T-helper 1 cell (primary cell): ENCODE measurements at regions not wholly inside any gene's neighbourhood (a gene's known extent, or its start where the extent isn't known, plus 50 kb on each side); places are given as distances from the start of the nearest gene placed in this dataset.

ENCODE experiments used
- DNase-seq, 5 donors: peaks; one replicate each; pipeline ENCODE4 v3.0.0-alpha.2; 2012 to 2020

DNA sequence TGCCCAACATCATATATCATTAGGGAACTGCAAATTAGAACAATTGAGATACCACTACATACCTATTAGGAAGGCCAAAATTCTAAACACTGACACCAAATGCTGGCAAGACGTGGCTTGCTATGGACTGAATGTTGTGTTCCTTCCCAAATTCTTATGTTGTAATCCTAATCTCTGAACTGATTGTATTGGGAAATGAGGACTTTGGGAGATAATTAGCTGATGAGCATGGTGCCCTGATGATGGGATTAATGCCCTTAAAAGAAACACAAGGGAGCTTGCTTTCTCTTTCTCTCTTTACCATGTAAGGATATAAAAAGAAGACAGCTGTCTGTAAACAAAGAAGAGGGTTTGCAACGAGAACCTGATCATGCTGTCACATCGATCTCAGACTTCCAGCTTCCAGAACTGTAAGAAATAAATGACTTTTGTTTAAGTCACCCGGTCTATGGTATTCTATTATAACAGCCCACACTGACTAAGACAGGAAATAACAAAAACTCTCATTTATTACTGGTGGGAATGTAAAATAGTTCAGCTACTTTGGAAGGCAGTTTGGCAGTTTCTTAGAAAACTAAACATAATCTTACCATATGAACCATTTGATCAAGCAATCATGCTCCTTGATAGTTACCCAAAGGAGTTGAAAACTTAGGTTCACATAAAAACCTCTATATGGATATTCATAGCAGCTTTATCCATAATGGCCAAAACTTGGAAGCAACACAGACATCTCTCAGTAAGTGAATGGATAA lies 458.3 kb upstream of the CBLB start:
- no peak for DNase-seq

DNA sequence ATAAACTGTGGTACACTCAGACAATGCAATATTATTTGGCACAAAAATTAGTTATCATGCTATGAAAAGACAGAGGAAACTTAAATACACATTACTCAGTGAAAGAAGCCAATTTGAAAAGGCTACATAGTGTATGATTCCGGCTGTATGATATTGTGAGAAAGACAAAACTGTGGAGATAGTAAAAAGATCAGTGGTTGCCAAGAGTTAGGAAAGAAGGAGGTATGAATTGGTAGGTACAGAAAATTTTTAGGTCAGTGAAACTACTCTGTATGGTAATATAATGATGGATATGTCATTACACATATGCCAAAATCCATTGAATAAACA lies 458.8 kb upstream of the CBLB start:
- no peak for DNase-seq

DNA sequence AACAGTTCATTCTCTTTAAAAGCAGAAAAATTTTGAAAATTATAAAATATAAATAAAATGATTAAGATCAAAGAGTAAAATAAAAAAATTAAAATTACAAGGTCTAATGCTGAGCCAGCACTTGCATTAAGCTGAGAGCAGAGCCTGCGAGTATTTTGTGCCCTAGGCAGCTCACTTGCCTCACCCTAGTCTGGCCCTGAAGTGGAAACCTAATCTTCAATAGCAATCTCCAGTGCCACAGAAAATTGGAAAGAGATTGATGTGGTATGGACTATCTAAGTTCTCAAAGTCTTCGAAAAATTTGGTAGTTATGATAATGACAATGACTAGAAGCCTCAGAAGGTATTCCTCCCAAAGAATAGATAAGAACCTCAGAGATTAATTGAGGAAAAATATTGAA lies 459.4 kb upstream of the CBLB start:
- DNase-seq = no peak

DNA sequence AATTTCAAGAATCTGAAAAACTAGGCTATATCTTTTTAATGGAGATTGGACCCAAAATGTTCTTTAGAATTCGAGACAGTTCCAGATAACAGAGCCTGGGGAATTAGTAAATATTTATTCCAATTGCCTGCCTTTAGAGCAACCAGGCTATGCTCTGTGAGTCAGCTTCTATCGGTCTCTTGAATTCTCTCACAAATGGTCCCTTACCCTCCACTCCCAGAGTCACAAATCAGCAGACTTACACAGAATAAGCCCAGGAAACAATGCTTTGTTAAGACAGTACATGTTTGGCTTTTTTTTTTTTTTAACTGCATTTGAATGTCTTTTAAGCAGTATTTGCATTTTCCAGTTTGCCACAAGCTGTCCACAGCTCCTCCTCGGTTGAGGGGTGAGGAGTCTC lies 460.7 kb upstream of the CBLB start:
- no peak for DNase-seq

DNA sequence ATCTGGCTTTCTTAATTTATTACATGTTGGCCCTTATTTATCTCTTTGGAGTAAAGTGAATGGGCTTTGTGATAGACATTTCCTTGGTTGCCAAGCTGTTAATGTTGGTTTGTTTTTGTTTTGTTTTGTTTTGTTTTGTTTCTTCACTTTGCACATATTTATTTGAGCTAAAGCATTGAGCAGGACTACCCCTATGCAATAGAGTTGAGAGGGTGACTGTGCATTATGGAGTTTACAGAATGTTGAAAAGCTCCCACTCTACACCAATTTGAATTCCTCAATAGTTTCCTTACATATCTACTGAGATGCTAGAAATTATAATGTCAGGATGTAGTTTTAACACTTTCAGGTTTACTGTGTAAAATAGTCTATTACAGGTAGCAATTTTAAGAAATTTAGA lies 462.8 kb upstream of the CBLB start:
- no peak for DNase-seq

DNA sequence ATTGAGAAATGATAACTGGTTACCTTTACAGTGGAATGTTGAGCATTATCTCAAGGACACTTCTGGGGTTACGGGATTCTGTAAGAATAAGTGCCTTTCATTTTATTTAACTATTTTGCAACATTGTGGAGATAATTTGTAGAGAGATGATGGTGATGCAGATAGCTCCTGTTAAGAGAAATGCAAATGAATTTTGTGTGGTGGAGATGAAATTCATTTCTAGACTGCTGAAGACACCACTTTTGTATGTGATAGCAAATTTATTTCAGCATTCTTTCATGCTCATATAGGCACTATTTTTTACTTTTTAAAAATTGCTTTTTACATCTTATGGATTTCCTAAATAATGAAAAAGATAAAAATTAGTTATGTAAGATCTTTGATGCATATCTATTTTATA lies 463.3 kb upstream of the CBLB start:
- DNase-seq = peak in 1 of 5 donors; percentile 43

DNA sequence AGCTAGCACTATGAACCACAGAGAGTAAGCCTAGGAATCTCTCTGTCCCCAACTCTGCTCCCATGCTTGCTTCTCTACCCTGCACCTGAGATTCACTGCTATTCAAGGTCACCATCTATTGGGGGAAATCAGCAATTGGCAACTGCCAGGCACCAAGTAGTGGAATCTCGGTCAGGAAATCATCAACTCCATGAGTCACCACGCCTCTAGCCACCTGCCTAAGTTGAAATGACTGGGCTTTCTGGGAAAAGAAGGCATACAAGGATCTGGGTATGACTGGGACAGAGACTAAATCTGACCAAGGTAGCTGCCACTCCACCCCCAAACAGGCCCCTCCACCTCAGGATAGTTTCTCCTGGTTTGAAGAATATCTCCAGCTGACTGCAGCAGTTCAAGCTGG lies 464.1 kb upstream of the CBLB start:
- DNase-seq = peak in 1 of 5 donors; percentile 85

DNA sequence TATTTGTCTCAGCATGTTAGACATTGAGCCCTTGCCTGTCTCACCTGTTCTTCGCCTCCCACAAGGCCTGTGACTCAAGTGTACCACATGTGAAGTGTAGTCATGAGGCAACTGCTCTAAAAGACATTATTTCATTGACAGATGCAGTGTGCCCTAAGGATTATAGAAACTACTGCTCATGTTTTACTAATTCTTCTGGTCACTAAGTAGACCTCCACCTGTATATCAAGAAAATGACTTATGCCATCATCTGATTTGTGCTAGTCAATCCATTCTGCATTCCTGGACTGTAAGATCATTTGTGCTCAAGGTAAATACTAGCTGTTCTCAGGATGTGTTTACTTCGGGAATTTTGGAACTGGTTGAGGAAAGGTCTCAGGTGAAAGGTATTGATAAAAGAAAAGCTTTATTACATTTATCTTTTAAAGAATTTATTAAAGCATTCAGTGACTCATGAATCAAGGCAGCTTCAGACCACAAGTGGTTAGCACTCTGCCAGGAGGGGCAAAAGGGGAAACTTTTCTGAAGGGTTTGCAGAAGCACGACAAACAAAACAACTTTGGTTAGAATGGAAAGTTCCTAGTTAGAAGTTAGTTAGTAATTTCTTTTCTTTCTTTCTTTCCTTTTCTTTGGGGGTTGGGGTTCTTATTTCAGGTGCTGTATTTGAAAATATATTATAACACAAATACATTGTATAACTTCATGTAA lies 465.3 kb upstream of the CBLB start:
- peak in 1 of 5 donors; percentile 61 for DNase-seq

DNA sequence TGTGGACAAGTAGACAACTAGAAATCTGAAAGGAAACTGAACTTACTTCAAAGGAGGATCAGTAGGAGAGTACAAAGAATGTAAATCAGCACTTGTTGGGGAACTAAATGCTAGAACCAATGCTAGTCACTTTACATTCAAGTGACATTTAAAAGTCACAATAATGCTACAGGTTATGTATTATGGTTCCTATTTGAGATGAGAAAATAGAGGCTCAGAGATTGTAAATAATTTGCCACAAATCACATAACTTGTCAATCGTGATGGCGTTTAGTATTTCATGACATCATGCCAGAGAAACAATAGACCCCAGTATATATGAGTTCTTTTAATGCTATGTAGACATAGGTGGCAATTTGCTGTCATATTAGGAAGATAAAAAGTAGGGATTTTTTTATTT lies 467.8 kb upstream of the CBLB start:
- no peak for DNase-seq

DNA sequence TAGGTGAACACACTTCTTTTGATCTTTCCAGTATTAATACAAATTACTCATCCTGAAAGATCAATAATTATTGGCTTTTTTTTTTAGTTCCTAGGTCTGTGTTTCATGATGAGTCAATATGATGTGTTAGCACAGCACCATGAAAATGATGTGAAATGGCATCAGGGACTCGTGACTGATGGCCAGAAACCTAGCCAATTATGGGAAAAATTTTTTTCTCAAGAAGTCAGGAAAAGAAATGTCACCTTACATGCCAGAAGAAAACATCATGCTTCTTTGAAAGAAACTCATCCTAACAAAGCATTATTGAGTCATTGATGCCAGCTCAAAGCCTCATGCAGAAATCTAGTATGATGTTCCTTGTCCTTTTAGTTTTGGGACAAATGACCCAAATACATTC lies 468.3 kb upstream of the CBLB start:
- peak in 1 of 5 donors; percentile 28 for DNase-seq

DNA sequence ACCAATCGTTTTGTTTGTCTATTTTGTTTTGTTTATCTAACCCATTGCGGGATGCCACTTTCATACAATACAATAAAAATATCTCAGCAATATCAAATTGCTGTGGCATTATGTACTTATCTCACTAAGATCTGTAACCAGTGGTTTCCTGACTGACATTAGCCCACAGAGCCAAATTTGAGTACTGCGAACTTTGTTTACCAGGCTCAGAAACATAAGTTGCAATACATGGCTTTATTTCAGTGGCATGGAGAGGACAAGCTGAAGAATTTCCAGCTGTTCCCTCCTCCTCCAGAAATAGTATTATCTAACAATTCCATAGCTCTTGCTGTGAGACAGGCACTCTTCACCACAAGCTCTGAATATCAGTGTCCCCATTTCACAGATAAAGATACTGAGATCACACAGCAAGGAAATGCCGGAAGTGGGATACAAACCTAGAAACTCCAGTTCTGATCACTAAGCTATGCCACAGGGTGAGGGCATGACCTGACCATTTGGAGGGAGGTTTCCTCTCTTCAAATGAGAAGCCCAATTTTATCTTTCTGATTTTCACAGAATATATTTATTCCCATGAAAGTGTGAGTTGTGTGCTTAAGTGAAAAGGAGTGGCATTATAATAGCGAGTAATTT lies 469.9 kb upstream of the CBLB start:
- DNase-seq = peak in 1 of 5 donors; percentile 60

DNA sequence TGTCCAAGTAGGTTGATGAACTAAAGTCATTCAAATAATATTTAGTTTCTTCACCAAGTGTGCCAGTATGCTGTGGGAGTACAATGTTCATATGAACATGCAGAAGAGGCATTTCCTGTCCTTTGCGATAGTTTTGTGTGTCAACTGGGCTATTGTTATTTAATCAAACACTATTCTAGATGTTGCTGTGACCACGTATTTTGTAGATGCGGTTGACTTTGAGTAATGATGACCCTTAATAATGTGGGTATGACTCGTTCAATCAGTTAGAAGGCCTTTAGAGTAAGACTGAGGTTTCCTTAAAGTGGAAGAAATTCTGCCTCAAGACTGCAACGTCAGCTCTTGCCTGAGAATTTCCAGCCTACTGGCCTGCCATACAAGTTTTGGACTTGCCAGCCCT lies 470.7 kb upstream of the CBLB start:
- no peak for DNase-seq

DNA sequence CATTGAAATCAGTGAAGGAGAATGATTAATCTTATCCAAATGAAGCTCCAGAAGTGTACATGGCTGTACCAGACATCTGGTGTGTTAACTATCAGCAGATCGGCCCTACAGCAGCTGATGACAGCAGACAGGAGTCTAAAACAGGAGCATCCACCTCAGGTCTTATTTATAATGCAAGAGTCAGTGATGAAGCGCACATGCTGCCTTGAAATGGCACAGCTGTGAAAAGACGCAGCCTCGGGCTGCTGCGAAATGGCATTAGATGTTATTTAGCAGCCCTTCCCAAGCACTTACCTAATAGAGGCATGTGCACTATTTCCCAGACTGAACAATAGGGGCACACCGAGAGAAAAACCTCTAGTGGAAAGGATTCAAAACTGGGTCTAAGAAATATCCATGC lies 472.3 kb upstream of the CBLB start:
- no peak for DNase-seq

DNA sequence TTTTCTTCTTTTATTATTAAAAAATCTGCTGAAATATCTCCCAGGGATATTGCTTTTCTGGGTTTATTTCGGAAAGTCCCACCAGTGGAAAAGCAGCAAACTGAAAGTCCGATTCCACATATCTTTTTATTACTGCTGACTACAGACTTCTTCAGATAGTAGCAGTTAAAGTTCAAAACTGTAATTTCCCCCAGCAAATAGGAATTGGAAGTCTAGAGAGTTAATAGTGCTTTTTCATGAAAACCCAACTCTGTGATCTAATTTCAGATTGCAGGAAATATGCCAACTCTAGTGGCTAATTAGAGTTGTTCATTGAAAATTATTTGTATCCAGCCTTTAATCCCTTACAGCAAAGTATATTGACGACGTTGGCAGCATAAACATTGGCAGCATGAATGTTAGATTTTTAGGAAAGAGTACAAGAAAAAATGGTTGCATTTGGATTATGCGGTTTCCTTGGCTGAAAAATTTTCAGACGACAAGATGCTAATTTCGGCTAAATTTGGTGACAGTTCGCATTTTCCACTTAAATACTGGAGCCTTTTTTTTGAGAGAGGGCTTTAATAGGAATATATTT lies 472.9 kb upstream of the CBLB start:
- DNase-seq = no peak

DNA sequence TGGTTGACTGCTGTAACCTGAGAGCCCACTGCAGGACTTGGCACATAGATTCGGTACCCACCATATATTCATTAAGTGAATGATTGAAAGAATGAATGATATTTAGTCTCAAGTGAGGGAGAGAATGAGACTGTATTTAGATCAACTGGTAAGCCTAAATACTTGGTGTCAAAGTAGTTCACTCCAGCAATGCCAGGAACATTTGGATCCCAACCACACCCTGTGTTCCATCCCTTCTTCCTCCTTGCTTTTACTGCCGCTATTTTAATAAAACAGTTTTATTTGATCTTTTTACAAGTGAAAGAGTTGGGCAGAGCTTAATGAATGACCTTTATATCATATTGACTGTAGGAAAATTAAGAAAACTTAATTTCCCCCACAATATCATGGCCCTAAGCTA lies 473.6 kb upstream of the CBLB start:
- no peak for DNase-seq

DNA sequence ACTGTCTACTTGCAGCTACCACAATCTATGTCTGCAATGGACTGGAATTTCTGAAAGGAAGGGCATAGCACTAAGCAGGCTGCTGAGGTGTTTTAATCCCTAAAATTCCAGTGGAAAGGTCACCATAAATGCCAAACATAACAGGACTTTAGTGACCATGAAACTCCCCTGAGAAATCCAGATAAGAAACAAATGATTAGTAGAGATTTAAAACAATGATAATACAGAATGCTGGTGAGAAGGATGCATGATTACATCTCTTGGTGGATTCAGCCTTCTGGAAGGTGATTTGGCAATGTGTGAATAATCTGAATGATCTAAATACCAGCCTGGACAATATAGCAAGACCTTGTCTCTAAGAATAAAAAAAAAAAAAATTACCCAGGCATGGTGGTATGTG lies 475.0 kb upstream of the CBLB start:
- DNase-seq = no peak

DNA sequence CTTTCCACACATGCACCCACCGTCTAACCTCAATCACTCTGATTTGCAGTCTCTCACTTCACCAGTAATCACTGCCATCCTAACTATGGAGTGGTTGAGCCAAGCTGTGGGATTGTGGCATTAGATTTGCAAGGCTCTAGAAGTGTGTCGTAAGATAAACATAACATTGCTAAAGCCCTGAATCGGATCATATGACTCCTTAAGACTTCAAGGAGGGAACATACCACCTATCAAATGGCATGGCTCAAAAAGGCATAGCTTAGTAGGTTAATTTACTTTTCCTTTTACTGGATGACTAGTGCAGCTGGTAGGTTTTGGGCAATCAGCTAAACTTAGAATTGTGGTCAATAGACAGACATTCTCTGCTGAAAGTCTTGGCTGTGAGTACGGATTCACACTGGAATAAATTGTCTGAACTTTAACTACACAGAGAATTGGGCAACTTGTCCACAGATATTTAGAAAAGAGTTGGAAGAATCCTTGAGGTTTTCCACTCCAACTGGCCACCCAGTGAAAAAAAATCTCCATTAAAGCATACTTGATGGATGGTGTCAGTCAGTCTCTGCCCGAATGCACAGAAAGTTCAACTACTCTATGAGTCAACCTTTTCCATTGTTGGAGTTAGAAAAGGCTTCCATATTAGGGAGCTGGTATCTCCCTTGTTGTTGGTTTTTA lies 476.7 kb upstream of the CBLB start:
- DNase-seq = no peak

DNA sequence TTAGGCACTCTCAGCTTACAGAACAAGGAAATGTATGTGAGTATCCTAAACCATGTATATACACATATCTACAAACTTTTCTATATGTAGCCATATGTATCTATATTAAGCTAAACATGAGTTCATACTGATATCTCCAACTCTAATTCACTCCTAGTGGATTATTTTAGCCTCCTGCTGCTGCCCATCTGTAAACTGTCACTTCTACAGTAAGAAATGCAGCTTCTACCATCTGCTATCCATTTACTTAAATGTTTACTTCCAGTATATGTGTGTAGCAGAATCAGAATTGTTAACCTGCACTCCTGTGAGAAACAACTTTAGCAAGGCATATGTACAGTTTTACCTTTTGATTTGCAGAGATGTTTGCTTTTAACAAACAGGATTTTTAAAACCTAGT lies 478.5 kb upstream of the CBLB start:
- DNase-seq = no peak

DNA sequence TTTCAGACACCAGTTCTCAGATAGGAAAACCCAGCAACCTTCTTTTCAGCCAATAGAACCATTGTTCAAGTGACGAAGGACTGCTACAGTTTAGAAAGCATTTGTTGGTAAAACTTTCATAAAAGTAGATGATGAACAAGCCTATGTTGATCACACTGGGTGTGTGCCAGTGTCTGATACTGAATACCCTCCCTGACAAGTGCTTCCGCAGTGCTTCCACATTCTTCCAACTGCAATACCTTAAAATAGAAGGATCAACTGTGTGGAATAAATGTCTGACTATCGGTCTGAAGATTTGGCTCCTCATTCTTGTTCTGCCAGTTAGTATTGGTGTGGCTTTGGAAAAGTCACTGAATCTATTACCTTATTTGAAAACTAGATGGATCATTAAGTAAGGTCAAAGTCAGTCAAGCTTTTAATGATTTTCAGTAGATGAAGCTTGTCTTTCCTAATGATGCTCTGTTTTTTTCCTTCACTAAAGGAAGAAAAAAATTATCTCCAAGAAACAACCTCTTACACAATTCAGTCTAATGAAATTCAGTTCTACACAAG lies 479.4 kb upstream of the CBLB start:
- DNase-seq = no peak

DNA sequence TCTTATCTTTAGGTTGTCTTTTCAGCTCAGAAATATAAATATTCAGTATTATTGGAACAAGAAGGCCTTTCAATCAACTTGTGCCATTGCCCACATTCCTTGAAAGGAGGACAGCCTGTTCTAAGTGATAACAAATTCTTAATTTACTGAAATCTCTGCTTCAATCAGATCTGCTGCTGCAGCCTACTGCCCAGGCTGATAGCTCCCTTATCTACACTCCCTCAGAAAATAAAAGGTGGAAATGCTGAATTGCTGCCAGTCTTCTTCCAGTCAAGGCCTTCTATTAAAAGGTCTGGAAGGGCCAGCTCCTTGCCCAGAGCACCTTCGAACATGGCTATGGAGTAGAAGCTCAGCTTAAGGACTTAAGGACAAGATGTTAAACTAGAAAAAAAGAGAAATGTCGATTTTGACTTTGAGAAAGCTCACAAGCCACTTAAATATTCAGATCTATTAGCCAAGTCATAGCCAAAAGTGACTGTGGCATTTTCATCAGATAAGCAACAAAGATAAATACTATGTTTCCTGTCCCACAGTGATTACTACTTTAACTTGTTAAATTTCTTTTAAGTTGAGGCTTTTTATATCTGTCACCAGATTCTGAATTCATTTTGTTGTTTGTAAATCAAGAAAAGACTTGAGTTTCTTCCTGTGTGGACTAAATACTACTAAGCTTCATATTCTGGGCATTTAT lies 480.5 kb upstream of the CBLB start:
- DNase-seq = no peak

DNA sequence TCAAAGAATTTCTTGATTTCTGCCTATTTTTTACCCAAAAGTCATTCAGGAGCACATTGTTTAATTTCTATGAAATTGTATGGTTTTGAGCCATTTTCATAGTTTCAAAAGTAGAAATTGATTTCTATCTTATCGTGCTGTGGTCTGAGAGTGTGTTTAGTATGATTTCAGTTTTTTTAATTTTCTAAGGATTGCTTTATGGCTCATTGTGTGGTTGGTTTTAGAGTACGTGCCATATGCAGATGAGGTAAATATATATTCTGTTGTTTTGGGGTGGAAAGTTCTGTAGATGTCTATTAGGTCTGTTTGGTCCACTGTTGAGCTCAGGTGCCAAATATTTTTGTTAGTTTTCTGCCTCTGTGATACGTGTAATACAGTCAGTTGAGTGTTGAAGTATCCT lies 487.1 kb upstream of the CBLB start:
- no peak for DNase-seq

DNA sequence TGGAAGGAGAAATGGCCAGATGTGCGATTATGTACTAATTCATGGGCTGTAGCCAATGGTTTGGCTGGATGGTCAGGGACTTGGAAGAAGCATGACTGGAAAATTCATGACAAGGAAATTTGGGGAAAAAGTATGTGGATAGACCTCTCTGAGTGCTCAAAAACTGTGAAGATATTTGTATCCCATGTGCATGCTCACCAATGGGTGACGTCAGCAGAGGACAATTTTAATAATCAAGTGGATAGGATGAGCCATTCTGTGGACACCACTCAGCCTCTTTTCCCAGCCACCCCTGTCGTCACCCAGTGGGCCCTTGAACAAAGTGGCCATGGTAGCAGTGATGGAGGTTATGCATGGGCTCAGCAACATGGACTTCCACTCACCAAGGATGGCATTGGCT lies 490.9 kb upstream of the CBLB start:
- DNase-seq = no peak
